Activated CD4-positive, alpha-beta memory T cell treated with anti-CD3 and anti-CD28 coated beads for 36 hours (primary cell): ENCODE measurements at regions not wholly inside any gene's neighbourhood (a gene's known extent, or its start where the extent isn't known, plus 50 kb on each side); places are given as distances from the start of the nearest gene placed in this dataset.
"Not testable (repeated sequence)": the region's sequence is repeated elsewhere in the genome, so short reads cannot be mapped to it uniquely, and the experiment has no call there.

Source experiments
- CTCF ChIA-PET: fragments of 350-600 bp; sonication (Branson Sonifier 250); formaldehyde crosslinking; loops from one replicate; lab custom pipeline; 2021; ENCODE audit warnings: antibody characterized with exemption, inconsistent platforms; lab: Charles Lee
- POLR2A ChIA-PET: fragments of 350-600 bp; sonication (Branson Sonifier 250); formaldehyde crosslinking; loops from one replicate; lab custom pipeline; 2021; ENCODE audit warnings: antibody characterized with exemption; lab: Charles Lee
- DNase-seq: peaks from one replicate; pipeline ENCODE4 v3.0.0-alpha.2; 2020
- H3K27ac Mint-ChIP-seq: one replicate; pipeline ENCODE4 v1.8.0; 2021; ENCODE audit warnings: mixed read lengths
- H3K27me3 Mint-ChIP-seq: one replicate; pipeline ENCODE4 v1.8.0; 2021; ENCODE audit warnings: mixed read lengths
- H3K36me3 Mint-ChIP-seq: one replicate; pipeline ENCODE4 v1.8.0; 2021; ENCODE audit warnings: mixed read lengths
- H3K4me1 Mint-ChIP-seq: one replicate; pipeline ENCODE4 v1.8.0; 2021; ENCODE audit warnings: low read depth, mixed read lengths
- H3K4me3 Mint-ChIP-seq: one replicate; pipeline ENCODE4 v1.8.0; 2021; ENCODE audit warnings: mild to moderate bottlenecking, mixed read lengths
- H3K9me3 Mint-ChIP-seq: one replicate; pipeline ENCODE4 v1.8.0; 2021; ENCODE audit warnings: mixed read lengths
- intact Hi-C: fragments of 100-400 bp; cut with micrococcal nuclease; formaldehyde crosslinking; loops from one replicate; pipeline ENCODE4 v1.15.1; 2023

GRCh38 chrY:17511984-17512383 lies 368.0 kb downstream of the CDY2B start:
- POLR2A ChIA-PET, intact Hi-C loops, H3K4me3 Mint-ChIP-seq, H3K9me3 Mint-ChIP-seq, CTCF ChIA-PET, H3K27ac Mint-ChIP-seq, H3K27me3 Mint-ChIP-seq, H3K36me3 Mint-ChIP-seq, DNase-seq, H3K4me1 Mint-ChIP-seq: not testable (repeated sequence)

- H3K4me3 Mint-ChIP-seq, DNase-seq, CTCF ChIA-PET, H3K27me3 Mint-ChIP-seq, H3K9me3 Mint-ChIP-seq, H3K4me1 Mint-ChIP-seq, POLR2A ChIA-PET, H3K36me3 Mint-ChIP-seq, intact Hi-C loops, H3K27ac Mint-ChIP-seq: not testable (repeated sequence)
Measured at GRCh38 chrY:17511476-17511875, 368.5 kb downstream of the CDY2B start.

- H3K9me3 Mint-ChIP-seq, H3K36me3 Mint-ChIP-seq, DNase-seq, POLR2A ChIA-PET, intact Hi-C loops, H3K27me3 Mint-ChIP-seq, CTCF ChIA-PET, H3K4me3 Mint-ChIP-seq, H3K27ac Mint-ChIP-seq, H3K4me1 Mint-ChIP-seq: not testable (repeated sequence)
Measured at GRCh38 chrY:17505834-17506233, 374.2 kb downstream of the CDY2B start.

GRCh38 chrY:17484763-17485162 lies 395.3 kb downstream of the CDY2B start:
- H3K4me1 Mint-ChIP-seq, DNase-seq, H3K4me3 Mint-ChIP-seq, H3K27me3 Mint-ChIP-seq, intact Hi-C loops, H3K27ac Mint-ChIP-seq, H3K9me3 Mint-ChIP-seq, H3K36me3 Mint-ChIP-seq, CTCF ChIA-PET, POLR2A ChIA-PET: not testable (repeated sequence)

GRCh38 chrY:17484157-17484556 lies 395.9 kb downstream of the CDY2B start:
- POLR2A ChIA-PET, intact Hi-C loops, H3K36me3 Mint-ChIP-seq, H3K4me1 Mint-ChIP-seq, H3K4me3 Mint-ChIP-seq, H3K27ac Mint-ChIP-seq, H3K27me3 Mint-ChIP-seq, CTCF ChIA-PET, H3K9me3 Mint-ChIP-seq, DNase-seq: not testable (repeated sequence)

GRCh38 chrY:17481389-17482022 lies 398.5 kb downstream of the CDY2B start:
- H3K36me3 Mint-ChIP-seq, H3K4me1 Mint-ChIP-seq, CTCF ChIA-PET, intact Hi-C loops, H3K4me3 Mint-ChIP-seq, H3K9me3 Mint-ChIP-seq, H3K27ac Mint-ChIP-seq, H3K27me3 Mint-ChIP-seq, POLR2A ChIA-PET, DNase-seq: not testable (repeated sequence)

GRCh38 chrY:17472068-17472467 lies 408.0 kb downstream of the CDY2B start:
- DNase-seq, H3K27me3 Mint-ChIP-seq, CTCF ChIA-PET, H3K9me3 Mint-ChIP-seq, H3K36me3 Mint-ChIP-seq, H3K4me3 Mint-ChIP-seq, H3K27ac Mint-ChIP-seq, intact Hi-C loops, POLR2A ChIA-PET, H3K4me1 Mint-ChIP-seq: not testable (repeated sequence)

- CTCF ChIA-PET, H3K4me1 Mint-ChIP-seq, intact Hi-C loops, H3K27me3 Mint-ChIP-seq, H3K36me3 Mint-ChIP-seq, POLR2A ChIA-PET, H3K27ac Mint-ChIP-seq, H3K9me3 Mint-ChIP-seq, H3K4me3 Mint-ChIP-seq, DNase-seq: not testable (repeated sequence)
Measured at GRCh38 chrY:17459753-17460152, 420.3 kb downstream of the CDY2B start.

GRCh38 chrY:17430570-17431166 lies 449.4 kb downstream of the CDY2B start:
- CTCF ChIA-PET, result interaction anchor here (0.6 kb wide), 1 partner anchor 1966 kb away, joined by 3 read pairs; no protein-coding TSS in a partner anchor
- peak; percentile 8 for DNase-seq

GRCh38 chrY:17398336-17399072 lies 481.5 kb downstream of the CDY2B start:
- CTCF ChIA-PET, result no interaction called here
- Mint-ChIP-seq H3K36me3 (no peaks in the 10 kb centered on the region), H3K27me3 (no peaks in the 10 kb centered on the region), H3K4me3 (no peak overlapping the region), H3K4me1 (no peaks in the 10 kb centered on the region), H3K9me3 (no peaks in the 10 kb centered on the region), H3K27ac (no peak overlapping the region)
- no peak for DNase-seq
- POLR2A ChIA-PET, result no interaction called here
- intact Hi-C loops, result no loop called here

More at GRCh38 chrY:17430570-17431166, 449.4 kb downstream of the CDY2B start:
- H3K9me3 Mint-ChIP-seq, result no peaks in the 10 kb centered on the region
- no peaks in the 10 kb centered on the region for H3K27me3 Mint-ChIP-seq
- no peaks in the 10 kb centered on the region for H3K36me3 Mint-ChIP-seq
- no peak overlapping the region for H3K4me3 Mint-ChIP-seq
- no peak overlapping the region for H3K27ac Mint-ChIP-seq
- POLR2A ChIA-PET, result no interaction called here
- H3K4me1 Mint-ChIP-seq, result no peaks in the 10 kb centered on the region
- intact Hi-C loops, result no loop called here

GRCh38 chrY:17397659-17398058 lies 482.4 kb downstream of the CDY2B start:
- intact Hi-C loops, result no loop called here
- DNase-seq, result no peak
- Mint-ChIP-seq H3K27ac (no peak overlapping the region), H3K9me3 (no peaks in the 10 kb centered on the region), H3K4me3 (no peak overlapping the region), H3K36me3 (no peaks in the 10 kb centered on the region), H3K27me3 (no peaks in the 10 kb centered on the region), H3K4me1 (no peaks in the 10 kb centered on the region)
- POLR2A ChIA-PET, result no interaction called here
- CTCF ChIA-PET, result no interaction called here

- Mint-ChIP-seq H3K36me3 (no peaks in the 10 kb centered on the region), H3K4me1 (no peaks in the 10 kb centered on the region), H3K4me3 (no peak overlapping the region), H3K27me3 (no peaks in the 10 kb centered on the region), H3K9me3 (no peaks in the 10 kb centered on the region), H3K27ac (no peak overlapping the region)
- DNase-seq, result no peak
- CTCF ChIA-PET, result no interaction called here
- POLR2A ChIA-PET, result no interaction called here
- intact Hi-C loops, result no loop called here
Measured at GRCh38 chrY:17381431-17382070, 498.5 kb downstream of the CDY2B start.
